ENCODE measurements at regions not wholly inside any gene's neighbourhood (a gene's known extent, or its start where the extent isn't known, plus 50 kb on each side); places are given as distances from the start of the nearest gene placed in this dataset.
A peak's percentile ranks its signal among the peaks of the same experiment; 100 is the strongest.

DNA sequence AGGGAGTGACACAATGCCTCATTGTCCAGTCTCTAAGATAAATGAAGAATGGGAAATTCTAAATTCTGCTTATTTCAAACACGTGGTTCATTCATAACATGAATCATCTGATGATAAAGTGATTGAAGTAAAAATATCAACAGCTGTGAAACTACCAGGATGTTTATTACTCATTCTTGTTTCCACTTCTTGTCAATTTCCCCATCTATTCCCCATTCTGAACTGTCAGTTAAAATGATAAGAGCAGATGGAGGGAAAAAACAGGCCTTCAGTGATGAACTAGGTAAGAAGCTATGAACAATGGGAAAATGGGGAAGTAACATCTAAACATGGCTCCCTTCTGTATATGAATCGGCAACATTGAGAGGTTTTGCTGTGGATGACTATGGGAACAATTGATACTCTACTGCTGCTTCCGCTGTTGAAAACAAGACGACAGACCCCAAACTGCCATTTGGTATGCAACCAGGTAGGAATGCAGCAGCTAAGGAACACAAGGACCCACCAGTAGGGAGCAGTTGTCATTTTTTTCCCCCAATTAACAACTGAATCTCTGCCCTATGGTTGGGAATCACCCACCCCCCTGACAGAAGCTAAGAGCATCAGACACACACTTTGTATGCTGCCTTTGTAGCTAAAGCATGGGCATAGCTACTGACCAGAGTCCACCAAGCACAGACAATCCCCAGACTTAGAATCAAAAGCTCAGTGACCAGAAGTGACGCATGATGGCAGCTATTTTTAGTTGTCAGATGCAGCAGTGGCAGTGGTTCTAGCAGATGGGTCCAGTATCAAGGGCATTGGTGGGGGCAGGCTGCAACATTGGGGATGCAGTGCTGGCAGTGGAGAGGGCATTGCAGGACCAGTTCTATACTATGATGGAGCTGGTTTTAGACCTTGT lies 52.9 kb upstream of the ZNF366 start:
- H3K4me3 Mint-ChIP-seq: no peak overlapping the region
- H3K9me3 Mint-ChIP-seq: no peaks in the 10 kb centered on the region
- H3K4me1 Mint-ChIP-seq: peaks cover 11% of the 10 kb centered on the region
- DNase-seq: no peak
- H3K36me3 Mint-ChIP-seq: no peaks in the 10 kb centered on the region
- peaks cover 17% of the 10 kb centered on the region for H3K27me3 Mint-ChIP-seq
- CTCF ChIA-PET: no interaction called here
- H3K27ac Mint-ChIP-seq: no peak overlapping the region

DNA sequence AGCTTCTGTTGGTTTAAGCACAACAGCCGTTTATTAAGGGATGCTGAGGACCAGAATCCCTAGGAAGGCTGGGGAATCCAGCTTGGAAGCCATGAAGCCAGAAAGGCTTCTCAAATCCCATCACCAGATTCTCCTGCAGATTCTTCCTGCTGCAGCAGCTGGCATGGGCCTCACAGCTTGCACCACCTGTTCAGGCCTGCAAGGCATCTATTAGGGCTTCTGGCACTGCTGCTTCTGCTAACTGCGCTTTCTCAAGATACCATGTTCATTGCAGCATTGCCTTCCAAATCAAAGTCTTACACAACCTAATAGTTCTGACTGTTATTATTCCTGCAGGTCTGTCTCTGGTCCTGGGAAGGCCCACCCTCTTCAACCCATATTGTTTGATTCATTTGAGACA lies 51.2 kb upstream of the ZNF366 start:
- H3K4me1 Mint-ChIP-seq: peaks cover 11% of the 10 kb centered on the region
- H3K27me3 Mint-ChIP-seq: peaks cover 15% of the 10 kb centered on the region
- H3K9me3 Mint-ChIP-seq: no peaks in the 10 kb centered on the region
- no peak overlapping the region for H3K27ac Mint-ChIP-seq
- no peak for DNase-seq
- no peak overlapping the region for H3K4me3 Mint-ChIP-seq
- CTCF ChIA-PET: no interaction called here
- H3K36me3 Mint-ChIP-seq: no peaks in the 10 kb centered on the region

DNA sequence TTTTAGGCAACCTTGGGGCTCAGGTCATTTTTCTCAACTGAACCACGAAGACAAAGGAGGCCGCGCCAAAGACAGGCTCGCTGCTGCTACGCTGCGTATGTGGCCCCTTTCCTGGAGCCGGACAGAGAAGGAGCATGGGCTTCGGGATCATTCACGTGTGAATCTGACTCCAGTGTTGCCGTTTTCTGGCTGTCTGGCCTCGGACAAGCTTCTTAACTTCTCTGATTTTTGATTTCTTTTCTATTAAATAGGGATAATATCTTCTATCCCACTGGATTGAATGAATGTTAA lies 50.8 kb upstream of the ZNF366 start:
- Mint-ChIP-seq H3K9me3 (no peaks in the 10 kb centered on the region), H3K27ac (no peak overlapping the region), H3K4me3 (no peak overlapping the region), H3K4me1 (peaks cover 11% of the 10 kb centered on the region), H3K27me3 (peaks cover 15% of the 10 kb centered on the region), H3K36me3 (no peaks in the 10 kb centered on the region)
- DNase-seq: no peak
- CTCF ChIA-PET: no interaction called here

DNA sequence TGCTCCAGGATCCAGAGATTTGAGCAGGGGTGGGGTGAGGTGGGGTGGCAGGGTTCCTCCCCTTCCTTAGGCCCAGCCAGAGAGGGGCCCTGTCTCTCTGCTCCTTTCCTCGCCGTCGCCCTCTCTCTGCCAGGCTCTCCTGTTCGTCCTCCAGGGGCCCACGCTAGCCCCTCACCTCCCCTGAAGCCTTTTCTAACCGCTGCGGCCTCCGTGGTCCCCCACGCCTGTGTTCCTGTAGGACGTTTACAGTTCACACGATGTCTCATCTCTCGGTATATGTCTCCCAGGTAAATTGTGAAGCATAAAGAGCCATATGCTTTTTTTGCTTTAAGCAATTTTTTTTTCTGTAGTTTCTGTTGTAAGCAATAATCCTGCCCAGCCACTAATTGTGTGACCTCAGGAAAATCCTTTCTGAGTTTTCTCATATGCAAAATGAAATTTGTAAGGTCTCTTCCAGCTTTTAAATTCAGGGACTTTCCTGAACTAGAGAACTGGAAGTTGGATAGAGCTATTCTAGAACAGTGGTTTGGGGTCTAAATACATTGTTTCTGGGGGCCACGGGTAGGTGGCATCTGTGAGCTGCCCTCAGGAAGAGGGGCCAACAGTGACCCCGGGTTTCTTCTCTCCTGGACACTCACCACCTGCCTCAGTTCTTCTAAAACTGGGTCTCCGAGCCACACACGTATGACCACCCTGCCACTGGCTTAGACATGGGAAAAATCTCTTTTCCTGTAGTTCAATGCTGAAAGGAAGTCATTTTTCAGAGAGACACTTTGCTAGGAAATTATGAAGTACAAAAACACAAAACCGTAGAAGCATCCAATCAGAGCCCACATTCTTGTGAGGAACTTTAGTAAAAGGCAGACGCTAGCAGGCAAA lies 50.2 kb upstream of the ZNF366 start:
- CTCF ChIA-PET: interaction anchor here (2.2 kb wide), 1 partner anchor 191 kb away, joined by 5 read pairs; no protein-coding TSS in a partner anchor
- peaks cover 15% of the 10 kb centered on the region for H3K27me3 Mint-ChIP-seq
- H3K27ac Mint-ChIP-seq: no peak overlapping the region
- DNase-seq: no peak
- H3K9me3 Mint-ChIP-seq: no peaks in the 10 kb centered on the region
- H3K4me1 Mint-ChIP-seq: peaks cover 11% of the 10 kb centered on the region
- peak overlapping the region; percentile 48 for H3K4me3 Mint-ChIP-seq
- no peaks in the 10 kb centered on the region for H3K36me3 Mint-ChIP-seq
